OCI-LY3 (cell line): ENCODE measurements at regions not wholly inside any gene's neighbourhood (a gene's known extent, or its start where the extent isn't known, plus 50 kb on each side); places are given as distances from the start of the nearest gene placed in this dataset.

ENCODE experiments used
- CTCF ChIP-seq: fragments of 200-600, 300-600 bp; sonication (generic); IDR thresholded peaks from 2 replicates; pipeline ENCODE4 v1.5.1; 2014; ENCODE audit warnings: antibody characterized with exemption, low read length, low read depth
- EZH2phosphoT487 ChIP-seq: fragments of 200-600 bp; shearing (Covaris generic); IDR thresholded peaks from 2 replicates; pipeline ENCODE4 v1.6.1; 2018; ENCODE audit warnings: antibody characterized with exemption, mixed run types, low read depth

DNA sequence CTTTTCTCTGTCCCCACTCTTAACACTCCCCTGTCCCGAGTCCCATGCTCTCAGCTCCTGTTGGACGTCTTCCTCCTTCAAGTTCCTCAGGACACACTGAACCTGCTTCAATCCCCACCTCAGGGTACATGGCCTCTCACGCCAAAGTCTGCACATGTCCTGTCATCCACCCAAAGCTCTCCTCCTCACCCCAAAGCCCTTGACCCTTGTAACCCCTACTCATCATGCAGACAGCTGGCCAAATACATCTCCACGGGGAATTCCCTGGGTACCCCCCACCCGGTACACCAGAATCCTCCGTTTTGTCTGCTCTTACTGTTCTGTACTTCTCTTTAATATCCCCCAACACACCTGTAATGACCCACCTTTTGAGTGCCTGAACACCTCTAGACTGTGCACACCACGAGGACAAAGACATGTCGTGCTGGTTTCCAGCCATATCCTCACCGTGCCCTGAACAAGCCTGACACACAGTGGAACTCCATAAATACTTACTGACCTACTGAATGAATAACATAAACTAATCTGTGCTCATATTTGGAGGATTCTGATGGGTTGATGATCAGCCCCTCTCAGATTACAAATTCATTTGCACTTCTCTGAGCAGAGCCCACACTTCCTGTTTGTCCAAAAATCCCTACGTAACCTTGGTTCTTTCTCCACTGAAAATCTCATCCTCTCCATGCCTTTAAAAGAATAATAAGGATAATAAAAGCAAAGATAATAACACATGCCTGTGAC is 66.8 kb upstream of the EYA2 start:
- TF ChIP-seq CTCF: no peak
- TF ChIP-seq EZH2phosphoT487: no peak
